Midbrain (tissue), 1 donor: ENCODE measurements at regions not wholly inside any gene's neighbourhood (a gene's known extent, or its start where the extent isn't known, plus 50 kb on each side); places are given as distances from the start of the nearest gene placed in this dataset.

ENCODE experiments used
- DNase-seq: peaks from one replicate; lab custom pipeline; 2025; lab: John Stamatoyannopoulos, UW

GRCh38 chr2:447902-448665 lies 160.2 kb upstream of the ALKAL2 start:
- no peak for DNase-seq

- DNase-seq = no peak
Observed at GRCh38 chr2:446963-447530, 159.2 kb upstream of the ALKAL2 start.

- no peak for DNase-seq
Observed at GRCh38 chr2:446303-446874, 158.5 kb upstream of the ALKAL2 start.

GRCh38 chr2:445896-446295 lies 158.0 kb upstream of the ALKAL2 start:
- DNase-seq = no peak

- DNase-seq = no peak
Observed at GRCh38 chr2:444937-445884, 157.3 kb upstream of the ALKAL2 start.

- DNase-seq = no peak
Observed at GRCh38 chr2:443741-444140, 155.8 kb upstream of the ALKAL2 start.

GRCh38 chr2:443216-443615 lies 155.3 kb upstream of the ALKAL2 start:
- DNase-seq = no peak

- DNase-seq = no peak
Observed at GRCh38 chr2:441258-442022, 153.5 kb upstream of the ALKAL2 start.

- no peak for DNase-seq
Observed at GRCh38 chr2:440403-440740, 152.5 kb upstream of the ALKAL2 start.

GRCh38 chr2:439556-440402 lies 151.9 kb upstream of the ALKAL2 start:
- DNase-seq = peak; percentile 68

GRCh38 chr2:439077-439476 lies 151.2 kb upstream of the ALKAL2 start:
- no peak for DNase-seq

GRCh38 chr2:437756-438393 lies 150.0 kb upstream of the ALKAL2 start:
- DNase-seq = no peak

- no peak for DNase-seq
Observed at GRCh38 chr2:437180-437579, 149.3 kb upstream of the ALKAL2 start.

GRCh38 chr2:436205-436604 lies 148.3 kb upstream of the ALKAL2 start:
- DNase-seq = no peak

GRCh38 chr2:434625-435024 lies 146.7 kb upstream of the ALKAL2 start:
- DNase-seq = no peak

GRCh38 chr2:433216-433615 lies 145.3 kb upstream of the ALKAL2 start:
- DNase-seq = no peak

- no peak for DNase-seq
Observed at GRCh38 chr2:430291-431040, 142.6 kb upstream of the ALKAL2 start.

- no peak for DNase-seq
Observed at GRCh38 chr2:429575-430254, 141.8 kb upstream of the ALKAL2 start.

GRCh38 chr2:429142-429541 lies 141.3 kb upstream of the ALKAL2 start:
- no peak for DNase-seq
